NCI-H1092 treated with DMSO at 0.1 percent for 48 hours (cell line): ENCODE measurements at regions not wholly inside any gene's neighbourhood (a gene's known extent, or its start where the extent isn't known, plus 50 kb on each side); places are given as distances from the start of the nearest gene placed in this dataset.
"Not testable (repeated sequence)": the region's sequence is repeated elsewhere in the genome, so short reads cannot be mapped to it uniquely, and the experiment has no call there.

Source experiments
- DNase-seq: peaks from one replicate; lab custom pipeline; 2025; lab: John Stamatoyannopoulos, UW

DNA sequence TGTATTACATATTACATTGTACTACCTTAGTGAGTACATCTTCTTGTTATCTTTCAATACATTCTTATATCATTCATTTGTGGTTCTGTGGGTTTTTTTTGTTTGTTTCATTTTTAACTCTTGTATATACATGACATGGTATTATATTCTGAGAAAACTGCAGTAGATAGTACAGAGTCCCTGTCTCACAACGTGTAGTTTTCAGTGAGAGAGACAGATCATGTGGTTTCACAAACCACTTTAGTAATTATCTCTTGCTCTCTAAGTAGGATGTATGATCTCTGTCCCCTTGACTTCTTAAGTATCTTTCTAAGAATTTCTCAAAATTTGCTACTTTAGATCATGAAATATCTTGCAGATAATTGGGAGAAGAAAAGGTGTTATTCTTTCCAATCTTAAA lies 745.9 kb upstream of the CDH9 start:
- no peak for DNase-seq

GRCh38 chr5:27778121-27778520 lies 739.7 kb upstream of the CDH9 start:
- DNase-seq: no peak

DNA sequence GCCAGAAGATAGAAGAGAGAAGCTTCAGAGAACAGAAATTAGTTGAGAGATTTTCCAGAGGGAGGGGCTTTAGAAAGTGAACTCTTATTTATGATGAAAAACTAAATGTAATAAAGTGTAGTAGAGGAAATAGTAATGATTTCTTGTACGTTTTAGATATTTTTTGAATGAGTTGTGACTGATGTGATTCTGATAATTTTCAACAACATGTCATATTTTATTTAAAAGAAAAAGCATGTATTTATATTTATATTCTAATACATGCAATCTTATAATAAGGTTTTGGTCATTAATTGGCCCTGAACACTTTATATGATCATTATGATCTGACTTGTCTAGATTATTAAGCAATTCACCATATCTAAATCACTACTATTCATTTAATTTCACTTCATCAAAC lies 735.2 kb upstream of the CDH9 start:
- no peak for DNase-seq

GRCh38 chr5:27773166-27773565 lies 734.8 kb upstream of the CDH9 start:
- no peak for DNase-seq

DNA sequence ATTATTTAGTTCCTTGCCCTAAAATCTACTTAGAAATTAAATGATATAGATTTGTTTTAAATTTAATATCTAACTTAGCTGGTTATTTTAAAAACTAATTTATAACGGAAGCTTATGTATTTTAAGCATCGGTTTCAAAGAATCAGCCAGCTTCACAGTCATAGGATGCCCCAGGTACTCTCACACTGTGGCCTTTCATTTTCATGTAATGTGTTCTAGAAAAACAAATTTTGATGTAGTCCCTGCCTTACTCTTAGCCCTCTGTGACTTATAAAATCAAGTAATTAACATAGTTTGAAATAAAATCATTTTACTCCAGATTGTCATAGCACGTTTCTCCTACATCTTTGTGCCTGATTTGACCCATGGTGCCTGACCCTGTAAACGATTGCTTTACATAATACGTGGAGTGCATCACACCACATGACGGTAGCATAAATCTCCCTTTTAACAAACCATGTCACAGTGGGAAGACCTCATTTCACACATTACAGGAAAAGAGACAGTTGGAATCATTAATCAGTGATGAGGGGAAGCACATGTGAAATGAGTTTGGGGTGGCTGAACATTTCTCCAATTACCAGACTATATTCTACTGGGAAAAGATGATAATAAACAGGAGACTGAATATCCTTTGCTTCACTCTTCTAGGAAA lies 731.5 kb upstream of the CDH9 start:
- no peak for DNase-seq

DNA sequence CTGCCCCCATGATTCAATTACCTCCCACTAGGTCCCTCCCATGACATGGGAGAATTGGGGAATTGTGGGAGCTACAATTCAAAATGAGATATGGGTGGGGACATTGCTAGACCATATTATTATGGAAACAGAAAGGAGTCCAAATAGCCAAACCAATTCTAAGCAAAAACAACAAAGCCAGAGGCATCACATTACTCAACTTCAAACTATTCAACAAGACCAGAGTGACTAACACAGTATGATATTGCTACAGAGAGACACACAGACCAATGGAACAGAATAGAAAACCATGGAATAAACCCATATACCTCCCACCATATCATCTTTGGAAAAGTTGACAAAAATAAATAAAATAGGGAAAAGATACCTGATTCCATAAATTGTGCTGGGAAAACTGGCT lies 710.5 kb upstream of the CDH9 start:
- no peak for DNase-seq

DNA sequence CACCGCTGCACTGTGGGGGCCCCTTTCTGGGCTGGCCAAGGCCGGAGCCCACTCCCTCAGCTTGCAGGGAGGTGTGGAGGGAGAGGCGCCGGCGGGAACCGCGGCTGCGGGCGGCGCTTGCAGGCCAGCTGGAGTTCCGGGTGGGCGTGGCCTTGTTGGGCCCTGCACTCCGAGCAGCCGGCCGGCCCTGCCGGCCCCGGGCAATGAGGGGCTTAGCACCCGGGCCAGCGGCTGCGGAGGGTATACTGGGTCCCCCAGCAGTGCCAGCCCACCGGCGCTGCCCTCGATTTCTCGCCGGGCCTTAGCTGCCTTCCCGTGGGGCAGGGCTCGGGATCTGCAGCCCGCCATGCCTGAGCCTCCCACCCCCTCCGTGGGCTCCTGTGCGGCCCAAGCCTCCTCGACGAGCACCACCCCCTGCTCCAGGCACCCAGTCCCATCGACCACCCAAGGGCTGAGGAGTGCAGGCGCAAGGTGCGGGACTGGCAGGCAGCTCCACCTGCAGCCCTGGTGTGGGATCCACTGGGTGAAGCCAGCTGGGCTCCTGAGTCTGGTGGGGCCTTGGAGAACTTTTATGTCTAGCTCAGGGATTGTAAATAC lies 705.1 kb upstream of the CDH9 start:
- not testable (repeated sequence) for DNase-seq

DNA sequence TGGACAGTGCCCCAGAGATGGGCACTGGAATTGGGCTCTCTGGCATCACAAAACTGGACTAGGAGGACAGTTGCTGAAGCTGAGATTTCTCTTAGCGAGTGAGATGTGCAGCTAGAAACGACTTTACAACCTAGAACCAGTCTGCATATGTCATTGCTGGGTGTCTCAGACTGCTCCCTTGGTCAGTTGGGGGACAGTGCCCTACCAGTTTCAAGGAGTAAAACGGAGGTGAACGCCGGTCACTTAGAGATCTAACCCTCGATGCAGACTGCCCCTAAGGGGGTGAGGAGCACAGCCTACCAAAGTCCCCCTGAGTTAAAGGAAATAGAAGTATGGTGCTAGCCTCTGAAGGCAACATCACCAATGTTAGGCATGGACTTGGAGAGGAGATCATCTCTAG lies 704.4 kb upstream of the CDH9 start:
- DNase-seq: no peak

GRCh38 chr5:27734838-27735237 lies 696.5 kb upstream of the CDH9 start:
- DNase-seq: no peak

GRCh38 chr5:27733237-27733636 lies 694.9 kb upstream of the CDH9 start:
- DNase-seq: no peak

DNA sequence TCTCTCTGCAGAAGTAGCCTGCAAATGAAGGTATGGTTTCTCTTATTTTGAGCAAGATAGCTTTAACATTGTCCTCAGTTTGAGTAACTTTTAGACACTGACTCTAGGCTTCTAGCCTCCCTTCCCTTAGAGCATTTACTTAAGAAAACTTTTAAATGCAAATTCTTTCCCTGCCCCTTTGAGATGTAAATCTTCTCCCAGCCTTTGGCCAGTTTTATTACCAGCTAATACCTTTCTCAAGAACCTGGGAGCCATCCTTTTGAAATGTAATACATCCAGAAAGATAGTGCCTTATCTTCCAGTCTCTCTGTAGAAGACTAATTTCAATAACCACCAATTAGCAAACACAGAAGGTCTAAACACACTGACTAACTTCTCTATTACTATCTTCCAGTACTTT lies 688.9 kb upstream of the CDH9 start:
- DNase-seq: no peak

DNA sequence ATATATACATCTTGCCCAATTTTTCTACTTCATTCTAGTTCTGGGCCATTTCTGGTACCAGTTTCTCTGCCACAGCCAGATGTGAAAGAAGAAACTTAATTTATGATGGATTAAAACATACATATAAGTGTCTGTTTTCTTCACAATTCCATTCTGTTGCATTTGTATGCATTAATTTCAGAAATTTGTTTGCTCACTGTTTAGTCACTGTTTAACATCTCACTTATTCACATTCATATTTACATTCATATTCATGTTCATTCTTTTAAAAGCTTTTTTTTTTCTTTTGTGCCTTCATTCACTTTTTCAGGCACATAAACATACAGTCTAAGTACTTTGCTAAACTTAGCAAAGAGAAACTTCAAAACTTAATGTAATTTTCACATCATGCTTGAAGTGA lies 684.0 kb upstream of the CDH9 start:
- no peak for DNase-seq

- no peak for DNase-seq
Measured at GRCh38 chr5:27708534-27708933, 670.1 kb upstream of the CDH9 start.

- DNase-seq: no peak
Measured at GRCh38 chr5:27706832-27707231, 668.4 kb upstream of the CDH9 start.

DNA sequence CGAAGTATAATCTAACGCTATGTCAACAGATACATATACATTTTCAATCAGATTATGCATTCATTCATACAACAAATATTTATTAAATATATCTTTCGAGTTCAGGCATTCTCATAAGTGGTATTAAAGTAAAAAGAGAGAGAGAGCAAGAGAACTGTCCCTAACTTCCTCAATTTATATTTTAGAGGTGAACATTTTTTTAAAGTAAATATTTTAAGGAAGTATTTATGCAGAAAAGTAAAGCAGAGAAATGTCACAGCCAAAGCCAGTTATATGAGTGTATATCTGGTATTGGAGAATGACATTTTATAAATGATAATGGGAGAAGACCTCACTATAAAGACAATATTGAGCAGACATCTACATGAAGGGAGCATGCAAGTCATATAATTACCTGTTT lies 667.3 kb upstream of the CDH9 start:
- DNase-seq: no peak

DNA sequence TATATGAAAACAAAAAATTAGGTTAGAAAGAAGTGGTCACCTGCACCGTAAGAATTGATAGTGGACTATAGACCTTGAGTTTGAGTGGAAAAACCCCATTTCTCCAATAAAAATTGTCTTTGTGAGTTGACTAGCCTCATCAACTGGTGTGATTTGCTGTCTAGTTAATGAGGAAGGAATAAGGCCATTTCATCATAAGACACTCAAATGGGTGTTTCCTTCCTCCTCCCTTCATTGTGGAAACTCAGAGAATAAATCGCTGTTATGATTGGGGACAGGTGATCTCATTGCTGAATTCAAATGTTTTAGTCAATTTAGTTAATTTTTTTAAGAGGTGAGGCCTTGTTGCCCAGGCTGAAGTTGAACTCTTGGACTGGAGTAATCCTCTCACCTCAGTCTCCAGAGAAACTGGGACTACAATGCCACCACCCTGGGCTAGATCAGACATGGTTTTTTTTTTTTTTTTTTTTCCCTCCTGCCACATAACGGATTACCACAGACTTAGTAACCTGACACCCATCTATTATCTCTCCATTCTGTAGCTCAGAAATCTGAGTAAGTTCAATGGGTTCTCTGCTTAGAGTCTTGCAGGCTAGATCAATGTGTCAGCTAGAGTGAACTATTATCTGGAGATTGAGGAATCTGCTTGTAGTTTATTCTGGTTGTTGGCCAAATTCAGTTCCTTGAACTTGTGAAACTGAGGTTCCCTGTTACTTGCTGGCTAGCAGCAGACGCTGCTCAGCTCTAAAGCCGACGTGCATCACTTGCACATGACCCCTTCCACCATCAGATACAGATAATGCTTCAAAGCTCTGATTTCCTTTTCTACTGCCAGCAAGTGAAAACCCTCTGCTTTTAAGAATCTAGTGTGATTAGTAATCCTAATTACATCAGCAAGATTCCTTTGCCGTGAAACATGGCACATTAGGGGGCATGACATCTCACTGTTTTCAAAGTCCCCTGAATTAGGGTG lies 663.8 kb upstream of the CDH9 start:
- peak; percentile 4 for DNase-seq

- DNase-seq: no peak
Measured at GRCh38 chr5:27700526-27700925, 662.1 kb upstream of the CDH9 start.

GRCh38 chr5:27682600-27682999 lies 644.2 kb upstream of the CDH9 start:
- no peak for DNase-seq

DNA sequence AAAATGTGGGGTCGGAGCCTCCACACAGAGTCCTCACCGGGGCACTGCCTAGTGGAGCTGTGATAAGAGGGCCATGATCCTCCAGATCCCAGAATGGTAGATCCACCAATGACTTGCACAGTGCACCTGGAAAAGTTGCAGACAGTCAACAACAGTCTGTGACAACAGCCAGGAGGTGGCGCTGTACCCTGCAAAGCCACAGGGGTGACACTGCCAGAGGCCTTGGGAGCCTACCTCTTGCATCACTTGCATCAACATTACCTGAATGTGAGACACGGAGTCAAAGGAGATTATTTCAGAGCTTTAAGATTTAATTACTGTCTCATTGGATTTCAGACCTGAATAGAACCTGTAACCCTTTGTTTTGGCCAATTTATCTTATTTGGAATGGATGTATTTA lies 614.1 kb upstream of the CDH9 start:
- no peak for DNase-seq

GRCh38 chr5:27639005-27639612 lies 600.7 kb upstream of the CDH9 start:
- no peak for DNase-seq

DNA sequence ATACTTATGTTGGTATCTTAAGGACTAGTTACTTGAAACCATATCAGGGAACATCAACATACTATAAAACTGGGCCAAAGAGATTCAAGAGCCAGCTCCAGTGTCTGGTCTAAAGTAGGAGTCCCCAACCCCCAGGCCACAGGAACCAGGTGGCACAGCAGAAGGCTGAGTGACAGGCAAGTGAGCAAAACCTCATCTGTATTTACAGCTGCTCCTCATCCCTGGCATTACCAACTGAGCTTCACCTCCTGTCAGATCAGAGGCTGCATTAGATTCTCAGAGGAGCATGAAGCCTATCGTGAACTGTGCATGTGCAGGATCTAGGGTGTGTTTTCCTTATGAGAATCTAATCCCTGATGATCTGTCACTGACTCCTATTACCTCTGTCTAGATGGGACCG lies 581.6 kb upstream of the CDH9 start:
- no peak for DNase-seq

DNA sequence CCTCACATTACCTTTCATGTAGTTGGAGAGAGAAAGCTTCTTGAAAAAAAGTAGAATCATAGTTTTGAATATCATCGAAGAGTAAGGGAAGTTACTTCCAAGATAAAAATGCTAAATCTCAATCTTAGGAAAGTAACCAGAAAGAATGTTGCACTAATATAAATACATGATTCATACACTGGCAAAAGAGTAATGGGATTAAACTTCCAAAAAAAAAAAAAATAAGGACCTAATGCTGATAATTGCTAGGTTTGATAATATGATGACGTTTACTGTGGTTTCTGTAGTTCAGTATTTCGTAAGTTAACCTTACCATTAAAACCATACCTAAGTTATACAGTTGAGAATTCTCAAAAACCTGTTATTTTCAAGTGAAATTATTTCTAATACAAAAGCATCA lies 573.8 kb upstream of the CDH9 start:
- DNase-seq: no peak

GRCh38 chr5:27608992-27609391 lies 570.6 kb upstream of the CDH9 start:
- DNase-seq: no peak
